ENCODE measurements at regions not wholly inside any gene's neighbourhood (a gene's known extent, or its start where the extent isn't known, plus 50 kb on each side); places are given as distances from the start of the nearest gene placed in this dataset.
"Not testable (repeated sequence)": the region's sequence is repeated elsewhere in the genome, so short reads cannot be mapped to it uniquely, and the experiment has no call there.

GRCh38 chr14:29982171-29982570, 54.5 kb upstream of the PRKD1 start:
- DNase-seq (ENCODE audit: low spot score): no peak

- no peak for DNase-seq (ENCODE audit: low spot score)
Measured at GRCh38 chr14:29982993-29983392, 55.3 kb upstream of the PRKD1 start.

GRCh38 chr14:29990344-29990857, 62.8 kb upstream of the PRKD1 start:
- DNase-seq (ENCODE audit: low spot score): not testable (repeated sequence)

GRCh38 chr14:29990993-29991392, 63.3 kb upstream of the PRKD1 start:
- no peak for DNase-seq (ENCODE audit: low spot score)

- no peak for DNase-seq (ENCODE audit: low spot score)
Measured at GRCh38 chr14:29993143-29993542, 65.5 kb upstream of the PRKD1 start.

GRCh38 chr14:29999013-29999539, 71.4 kb upstream of the PRKD1 start:
- peak; percentile 24 for DNase-seq (ENCODE audit: low spot score)

GRCh38 chr14:30002859-30003258, 75.2 kb upstream of the PRKD1 start:
- DNase-seq (ENCODE audit: low spot score): no peak

GRCh38 chr14:30005114-30005808, 77.6 kb upstream of the PRKD1 start:
- peak; percentile 46 for DNase-seq (ENCODE audit: low spot score)

- DNase-seq (ENCODE audit: low spot score): no peak
Measured at GRCh38 chr14:30006695-30007094, 79.0 kb upstream of the PRKD1 start.

GRCh38 chr14:30015489-30015888, 87.8 kb upstream of the PRKD1 start:
- no peak for DNase-seq (ENCODE audit: low spot score)

- no peak for DNase-seq (ENCODE audit: low spot score)
Measured at GRCh38 chr14:30016002-30016401, 88.4 kb upstream of the PRKD1 start.

GRCh38 chr14:30017370-30017993, 89.8 kb upstream of the PRKD1 start:
- DNase-seq (ENCODE audit: low spot score): no peak

- DNase-seq (ENCODE audit: low spot score): no peak
Measured at GRCh38 chr14:30020271-30020670, 92.6 kb upstream of the PRKD1 start.

GRCh38 chr14:30020687-30021086, 93.0 kb upstream of the PRKD1 start:
- no peak for DNase-seq (ENCODE audit: low spot score)

- DNase-seq (ENCODE audit: low spot score): not testable (repeated sequence)
Measured at GRCh38 chr14:30023350-30023749, 95.7 kb upstream of the PRKD1 start.

- DNase-seq (ENCODE audit: low spot score): no peak
Measured at GRCh38 chr14:30034152-30034551, 106.5 kb upstream of the PRKD1 start.

GRCh38 chr14:30035361-30035760, 107.7 kb upstream of the PRKD1 start:
- no peak for DNase-seq (ENCODE audit: low spot score)

GRCh38 chr14:30045720-30046119, 118.1 kb upstream of the PRKD1 start:
- DNase-seq (ENCODE audit: low spot score): no peak

- DNase-seq (ENCODE audit: low spot score): no peak
Measured at GRCh38 chr14:30053103-30053502, 125.5 kb upstream of the PRKD1 start.

- no peak for DNase-seq (ENCODE audit: low spot score)
Measured at GRCh38 chr14:30054201-30054600, 126.6 kb upstream of the PRKD1 start.

GRCh38 chr14:30058401-30058800, 130.8 kb upstream of the PRKD1 start:
- no peak for DNase-seq (ENCODE audit: low spot score)

- DNase-seq (ENCODE audit: low spot score): no peak
Measured at GRCh38 chr14:30063746-30064145, 136.1 kb upstream of the PRKD1 start.

GRCh38 chr14:30064454-30064853, 136.8 kb upstream of the PRKD1 start:
- DNase-seq (ENCODE audit: low spot score): no peak
